ENCODE measurements at regions not wholly inside any gene's neighbourhood (a gene's known extent, or its start where the extent isn't known, plus 50 kb on each side); places are given as distances from the start of the nearest gene placed in this dataset.

GRCh38 chr3:116553355-116553754, 108.1 kb upstream of the LSAMP start:
- TF ChIP-seq, protein P1, sequence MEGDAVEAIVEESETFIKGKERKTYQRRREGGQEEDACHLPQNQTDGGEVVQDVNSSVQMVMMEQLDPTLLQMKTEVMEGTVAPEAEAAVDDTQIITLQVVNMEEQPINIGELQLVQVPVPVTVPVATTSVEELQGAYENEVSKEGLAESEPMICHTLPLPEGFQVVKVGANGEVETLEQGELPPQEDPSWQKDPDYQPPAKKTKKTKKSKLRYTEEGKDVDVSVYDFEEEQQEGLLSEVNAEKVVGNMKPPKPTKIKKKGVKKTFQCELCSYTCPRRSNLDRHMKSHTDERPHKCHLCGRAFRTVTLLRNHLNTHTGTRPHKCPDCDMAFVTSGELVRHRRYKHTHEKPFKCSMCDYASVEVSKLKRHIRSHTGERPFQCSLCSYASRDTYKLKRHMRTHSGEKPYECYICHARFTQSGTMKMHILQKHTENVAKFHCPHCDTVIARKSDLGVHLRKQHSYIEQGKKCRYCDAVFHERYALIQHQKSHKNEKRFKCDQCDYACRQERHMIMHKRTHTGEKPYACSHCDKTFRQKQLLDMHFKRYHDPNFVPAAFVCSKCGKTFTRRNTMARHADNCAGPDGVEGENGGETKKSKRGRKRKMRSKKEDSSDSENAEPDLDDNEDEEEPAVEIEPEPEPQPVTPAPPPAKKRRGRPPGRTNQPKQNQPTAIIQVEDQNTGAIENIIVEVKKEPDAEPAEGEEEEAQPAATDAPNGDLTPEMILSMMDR (IDR thresholded peaks at IDR 0.05): no peak
- TF ChIP-seq POLR2A (IDR thresholded peaks at IDR 0.05): no peak
